ENCODE measurements at regions not wholly inside any gene's neighbourhood (a gene's known extent, or its start where the extent isn't known, plus 50 kb on each side); places are given as distances from the start of the nearest gene placed in this dataset.

- TF ChIP-seq E2F6 (IDR thresholded peaks at IDR 0.05) (no peak), CHD1 (IDR thresholded peaks at IDR 0.05; ENCODE audit: low read depth, low read length) (no peak), CHD7 (IDR thresholded peaks at IDR 0.05; ENCODE audit: insufficient replicate concordance, low read length) (no peak), HDAC6 (IDR thresholded peaks at IDR 0.05; ENCODE audit: low read depth, low read length) (no peak), POLR2A (IDR thresholded peaks at IDR 0.05; ENCODE audit: control extremely low read depth in 1 of 2, low read depth in 2 of 2, low read length in 2 of 2) (no peak), ASH2L (IDR thresholded peaks at IDR 0.05; ENCODE audit: low read length) (no peak), SP4 (IDR thresholded peaks at IDR 0.05; ENCODE audit: low read length) (no peak)
These were observed 2223.9 kb upstream of the ACO1 start (continued) for GRCh38 chr9:30160570-30160969.
